B cell (primary cell): ENCODE measurements at regions not wholly inside any gene's neighbourhood (a gene's known extent, or its start where the extent isn't known, plus 50 kb on each side); places are given as distances from the start of the nearest gene placed in this dataset.

Source experiments
- ATAC-seq: fragments of 200-7000 bp; cut with Tn5 transposase; one replicate; pipeline ENCODE4 v1.10.0; 2021; ENCODE audit warnings: low read depth, mild to moderate bottlenecking, moderate number of reproducible peaks, moderate library complexity
- CTCF ChIA-PET: fragments of 350-600 bp; sonication (Branson Sonifier 250); formaldehyde crosslinking; loops from one replicate; lab custom pipeline; 2021; ENCODE audit warnings: antibody characterized with exemption, inconsistent platforms; lab: Charles Lee
- POLR2A ChIA-PET: fragments of 350-600 bp; sonication (Branson Sonifier 250); formaldehyde crosslinking; loops from one replicate; lab custom pipeline; 2021; ENCODE audit warnings: antibody characterized with exemption; lab: Charles Lee
- DNase-seq: peaks from one replicate; pipeline ENCODE4 v3.0.0; 2013
- H2AFZ ChIP-seq: 2 replicates; pipeline ENCODE4 v1.6.1; 2012; ENCODE audit warnings: mild to moderate bottlenecking, low read depth, low read length; ENCODE audit not compliant: insufficient read depth, poor library complexity, severe bottlenecking
- H3K27ac ChIP-seq, 2 donors: 1 replicate in 1 of 2; 2 replicates in 1 of 2; pipeline ENCODE4 v1.5.1; 2012 to 2013; ENCODE audit warnings: low read length in 2 of 2, mild to moderate bottlenecking in 2 of 2, moderate library complexity in 1 of 2
- H3K27me3 ChIP-seq, 4 experiments: fragments of 200-600 bp in 1 of 4; sonication (generic) in 1 of 4; replicated peaks in 1 of 4; 1 replicate in 2 of 4; 2 replicates in 2 of 4; pipeline versions ENCODE4 v1.6.1 to v1.7.0; 2013 to 2016; ENCODE audit warnings: low read length in 3 of 4, mild to moderate bottlenecking in 2 of 4, mixed read lengths in 1 of 4, moderate library complexity in 1 of 4; ENCODE audit not compliant: insufficient read depth in 4 of 4, control insufficient read depth in 3 of 4; ENCODE audit errors: control extremely low read depth in 1 of 4
- H3K36me3 ChIP-seq, 2 experiments: replicated peaks in 1 of 2; 1 replicate in 1 of 2; 2 replicates in 1 of 2; pipeline versions ENCODE4 v1.6.1 to v1.7.1; 2013; ENCODE audit warnings: low read length in 1 of 2; ENCODE audit not compliant: insufficient read depth in 2 of 2, control insufficient read depth in 1 of 2; ENCODE audit errors: control extremely low read depth in 1 of 2, extremely low read depth in 1 of 2
- H3K4me1 ChIP-seq, 2 donors: fragments of 200-600 bp in 1 of 2; sonication (generic) in 1 of 2; 1 replicate in 1 of 2; 2 replicates in 1 of 2; pipeline versions ENCODE4 v1.5.1 to v1.6.1; 2013 to 2017; ENCODE audit warnings: low read length in 2 of 2; ENCODE audit not compliant: control insufficient read depth in 2 of 2, insufficient read depth in 2 of 2
- H3K4me2 ChIP-seq: replicated peaks from 2 replicates; pipeline ENCODE3; 2012; ENCODE audit warnings: mild to moderate bottlenecking, low read depth, low read length; ENCODE audit not compliant: poor library complexity, severe bottlenecking
- H3K4me3 ChIP-seq, 5 experiments: fragments of 200-600 bp in 1 of 5; sonication (generic) in 1 of 5; 1 replicate in 3 of 5; 2 replicates in 2 of 5; pipeline versions ENCODE4 v1.5.1 to v1.7.0; 2011 to 2016; ENCODE audit warnings: low read length in 4 of 5, mild to moderate bottlenecking in 4 of 5, low read depth in 2 of 5, control low read depth in 1 of 5, moderate library complexity in 1 of 5; ENCODE audit not compliant: insufficient read depth in 1 of 5; ENCODE audit errors: control extremely low read depth in 1 of 5, extremely low read depth in 1 of 5
- H3K79me2 ChIP-seq: fragments of 200-600 bp; sonication (generic); one replicate; pipeline ENCODE4 v1.6.0; 2016; ENCODE audit warnings: low read length; ENCODE audit not compliant: control insufficient read depth, insufficient read depth
- H3K9ac ChIP-seq: fragments of 200-600 bp; sonication (generic); 2 replicates; pipeline ENCODE4 v1.6.1; 2017; ENCODE audit warnings: mild to moderate bottlenecking, low read length, moderate library complexity
- H3K9me3 ChIP-seq, 3 donors: one replicate each; pipeline versions ENCODE4 v1.6.1 to v1.7.1; 2013; ENCODE audit warnings: low read length in 2 of 3; ENCODE audit not compliant: control insufficient read depth in 2 of 3, insufficient read depth in 1 of 3; ENCODE audit errors: control extremely low read depth in 1 of 3
- H4K20me1 ChIP-seq: 2 replicates; pipeline ENCODE4 v1.6.0; 2012; ENCODE audit warnings: mild to moderate bottlenecking, low read length; ENCODE audit not compliant: insufficient read depth, control insufficient read depth, poor library complexity, severe bottlenecking
- H3K27ac Mint-ChIP-seq: one replicate; pipeline ENCODE4 v1.8.0; 2021; ENCODE audit warnings: mixed read lengths
- H3K27me3 Mint-ChIP-seq: one replicate; pipeline ENCODE4 v1.8.0; 2021; ENCODE audit warnings: mixed read lengths
- H3K4me1 Mint-ChIP-seq: one replicate; pipeline ENCODE4 v1.8.0; 2021; ENCODE audit warnings: mixed read lengths
- H3K4me3 Mint-ChIP-seq: one replicate; pipeline ENCODE4 v1.8.0; 2021; ENCODE audit warnings: mixed read lengths
- H3K9me3 Mint-ChIP-seq: one replicate; pipeline ENCODE4 v1.8.0; 2022; ENCODE audit warnings: mixed read lengths; ENCODE audit not compliant: insufficient read depth
- CTCF ChIP-seq: fragments of 200-600 bp; IDR thresholded peaks from one replicate; pipeline ENCODE4 v1.8.0; 2022; ENCODE audit warnings: antibody characterized with exemption, mild to moderate bottlenecking
- EZH2 ChIP-seq: IDR thresholded peaks from 2 replicates; pipeline ENCODE4 v1.6.1; 2012; ENCODE audit warnings: borderline replicate concordance, low read depth, mild to moderate bottlenecking, moderate library complexity, low read length; ENCODE audit not compliant: insufficient read depth, poor library complexity, severe bottlenecking
- WGBS: methylation state at CpG from one replicate; pipeline ENCODE4 v1.1.5; 2013; ENCODE audit warnings: missing lambda C conversion rate; ENCODE audit not compliant: insufficient coverage; 5-methylcytosine and 5-hydroxymethylcytosine counted together
- intact Hi-C: fragments of 100-400 bp; cut with micrococcal nuclease; formaldehyde crosslinking; loops from one replicate; pipeline ENCODE4 v1.10.0; 2022

GRCh38 chr1:30320581-30320890, 402.8 kb downstream of the MATN1 start:
- no peaks in the 10 kb centered on the region for H3K4me1 Mint-ChIP-seq
- Histone ChIP-seq H3K4me2 (no peak overlapping the region), H4K20me1 (no peaks in the 10 kb centered on the region), H3K27ac (no peak overlapping the region), H3K4me1 (no peaks in the 10 kb centered on the region), H3K27me3 (peaks cover 0 to 2% (median 0%) of the 10 kb centered on the region in 4 experiments), H3K36me3 (no peaks in the 10 kb centered on the region), H3K9me3 (peaks cover 0 to 5% (median 0%) of the 10 kb centered on the region in 3 donors), H2AFZ (no peak overlapping the region), H3K79me2 (no peaks in the 10 kb centered on the region), H3K4me3 (no peak overlapping the region), H3K9ac (no peak overlapping the region)
- ATAC-seq (no peak), DNase-seq (no peak)
- H3K27ac Mint-ChIP-seq, result no peak overlapping the region
- no peak overlapping the region for H3K4me3 Mint-ChIP-seq
- no peak for TF ChIP-seq CTCF
- no peak for TF ChIP-seq EZH2
- peaks cover 12% of the 10 kb centered on the region for H3K27me3 Mint-ChIP-seq
- POLR2A ChIA-PET, result no interaction called here
- CTCF ChIA-PET, result no interaction called here
- no peaks in the 10 kb centered on the region for H3K9me3 Mint-ChIP-seq
- intact Hi-C loops, result no loop called here
- 92% methylated on average over 2 of the region's 2 CpGs for WGBS

- Histone ChIP-seq H4K20me1 (no peaks in the 10 kb centered on the region), H3K4me2 (no peak overlapping the region), H3K9me3 (peaks cover 0 to 5% (median 0%) of the 10 kb centered on the region in 3 donors), H3K27me3 (peaks cover 0 to 2% (median 0%) of the 10 kb centered on the region in 4 experiments), H3K27ac (no peak overlapping the region), H3K79me2 (no peaks in the 10 kb centered on the region), H3K4me3 (no peak overlapping the region), H3K36me3 (no peaks in the 10 kb centered on the region), H3K9ac (no peak overlapping the region), H3K4me1 (no peaks in the 10 kb centered on the region), H2AFZ (no peak overlapping the region)
- 80% methylated on average over 8 of the region's 11 CpGs for WGBS
- no peak overlapping the region for H3K4me3 Mint-ChIP-seq
- H3K4me1 Mint-ChIP-seq, result no peaks in the 10 kb centered on the region
- TF ChIP-seq CTCF (no peak), EZH2 (no peak)
- ChIA-PET CTCF (no interaction called here), POLR2A (no interaction called here)
- intact Hi-C loops, result no loop called here
- DNase-seq (no peak), ATAC-seq (no peak)
- H3K27me3 Mint-ChIP-seq, result peaks cover 12% of the 10 kb centered on the region
- no peak overlapping the region for H3K27ac Mint-ChIP-seq
- no peaks in the 10 kb centered on the region for H3K9me3 Mint-ChIP-seq
These were observed 403.4 kb downstream of the MATN1 start for GRCh38 chr1:30319765-30320580.
